Vagina (tissue), 2 donors: ENCODE measurements at regions not wholly inside any gene's neighbourhood (a gene's known extent, or its start where the extent isn't known, plus 50 kb on each side); places are given as distances from the start of the nearest gene placed in this dataset.

ENCODE experiments used
- POLR2A ChIP-seq, 2 donors: fragments of 450-650 bp; IDR thresholded peaks; one replicate each; pipeline ENCODE4 v1.6.1; 2017; ENCODE audit warnings: antibody characterized with exemption in 2 of 2, mild to moderate bottlenecking in 2 of 2, moderate library complexity in 2 of 2
- POLR2AphosphoS5 ChIP-seq, 2 donors: sonication (generic); formaldehyde crosslinking; IDR thresholded peaks; one replicate each; pipeline ENCODE4 v1.9.0; 2017; ENCODE audit warnings: antibody characterized with exemption in 2 of 2, mild to moderate bottlenecking in 2 of 2, low read depth in 1 of 2; ENCODE audit not compliant: insufficient read depth in 1 of 2
- TF ChIP-seq, protein P1 (sequence below), 3 experiments: fragments of 450-650 bp in 2 of 3; fragments of 200-600 bp in 1 of 3; sonication (generic) in 1 of 3; IDR thresholded peaks; one replicate each; pipeline ENCODE4 v1.5.1; 2017 to 2019; ENCODE audit warnings: antibody characterized with exemption in 3 of 3, mild to moderate bottlenecking in 2 of 3, moderate library complexity in 2 of 3

DNA sequence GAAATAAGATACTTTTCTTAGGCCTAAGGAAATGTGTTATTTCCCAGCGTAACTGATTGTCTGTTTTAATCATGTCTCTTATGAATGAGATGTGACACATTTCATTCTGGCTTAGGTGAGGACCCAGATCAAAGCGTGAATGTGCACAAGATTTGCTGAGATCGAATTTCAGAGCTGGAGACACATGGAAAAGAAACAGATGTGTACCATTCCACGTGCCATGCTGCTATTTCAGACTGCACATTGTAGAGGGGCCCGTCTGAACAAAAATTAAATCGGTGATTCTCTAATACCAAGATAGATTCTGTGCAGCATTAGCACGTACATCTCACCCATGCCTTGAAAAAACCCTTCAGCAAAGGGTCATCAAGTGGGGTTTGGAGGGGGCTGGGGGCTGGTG, 290.4 kb downstream of the AACS start:
- TF ChIP-seq, protein P1, sequence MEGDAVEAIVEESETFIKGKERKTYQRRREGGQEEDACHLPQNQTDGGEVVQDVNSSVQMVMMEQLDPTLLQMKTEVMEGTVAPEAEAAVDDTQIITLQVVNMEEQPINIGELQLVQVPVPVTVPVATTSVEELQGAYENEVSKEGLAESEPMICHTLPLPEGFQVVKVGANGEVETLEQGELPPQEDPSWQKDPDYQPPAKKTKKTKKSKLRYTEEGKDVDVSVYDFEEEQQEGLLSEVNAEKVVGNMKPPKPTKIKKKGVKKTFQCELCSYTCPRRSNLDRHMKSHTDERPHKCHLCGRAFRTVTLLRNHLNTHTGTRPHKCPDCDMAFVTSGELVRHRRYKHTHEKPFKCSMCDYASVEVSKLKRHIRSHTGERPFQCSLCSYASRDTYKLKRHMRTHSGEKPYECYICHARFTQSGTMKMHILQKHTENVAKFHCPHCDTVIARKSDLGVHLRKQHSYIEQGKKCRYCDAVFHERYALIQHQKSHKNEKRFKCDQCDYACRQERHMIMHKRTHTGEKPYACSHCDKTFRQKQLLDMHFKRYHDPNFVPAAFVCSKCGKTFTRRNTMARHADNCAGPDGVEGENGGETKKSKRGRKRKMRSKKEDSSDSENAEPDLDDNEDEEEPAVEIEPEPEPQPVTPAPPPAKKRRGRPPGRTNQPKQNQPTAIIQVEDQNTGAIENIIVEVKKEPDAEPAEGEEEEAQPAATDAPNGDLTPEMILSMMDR (IDR thresholded peaks at IDR 0.05), result no peak
- TF ChIP-seq POLR2AphosphoS5 (IDR thresholded peaks at IDR 0.05; ENCODE audit: insufficient read depth in 1 of 2, low read depth in 1 of 2) (no peak), POLR2A (IDR thresholded peaks at IDR 0.05) (no peak)
